ENCODE measurements at regions not wholly inside any gene's neighbourhood (a gene's known extent, or its start where the extent isn't known, plus 50 kb on each side); places are given as distances from the start of the nearest gene placed in this dataset.

DNA sequence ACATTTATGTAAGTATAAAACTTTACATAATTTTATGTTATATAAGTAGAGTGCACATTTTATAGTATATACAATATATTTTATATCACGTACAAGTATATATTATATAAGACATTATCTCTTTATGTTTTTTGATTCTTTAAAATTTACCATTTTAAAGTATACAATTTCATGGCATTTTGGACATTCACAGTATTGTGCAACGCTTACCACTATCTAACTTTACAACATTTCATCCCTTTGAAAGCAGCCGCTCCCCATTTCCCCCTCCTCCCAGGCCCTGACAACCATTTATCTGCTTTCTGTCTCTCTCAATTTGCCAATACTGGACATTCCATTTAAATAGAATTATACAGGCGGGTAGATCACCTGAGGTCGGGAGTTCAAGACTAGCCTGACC lies 512.5 kb downstream of the TSN start:
- no peak for TF ChIP-seq POLR2AphosphoS5 (IDR thresholded peaks at IDR 0.05)
- TF ChIP-seq, protein P1, sequence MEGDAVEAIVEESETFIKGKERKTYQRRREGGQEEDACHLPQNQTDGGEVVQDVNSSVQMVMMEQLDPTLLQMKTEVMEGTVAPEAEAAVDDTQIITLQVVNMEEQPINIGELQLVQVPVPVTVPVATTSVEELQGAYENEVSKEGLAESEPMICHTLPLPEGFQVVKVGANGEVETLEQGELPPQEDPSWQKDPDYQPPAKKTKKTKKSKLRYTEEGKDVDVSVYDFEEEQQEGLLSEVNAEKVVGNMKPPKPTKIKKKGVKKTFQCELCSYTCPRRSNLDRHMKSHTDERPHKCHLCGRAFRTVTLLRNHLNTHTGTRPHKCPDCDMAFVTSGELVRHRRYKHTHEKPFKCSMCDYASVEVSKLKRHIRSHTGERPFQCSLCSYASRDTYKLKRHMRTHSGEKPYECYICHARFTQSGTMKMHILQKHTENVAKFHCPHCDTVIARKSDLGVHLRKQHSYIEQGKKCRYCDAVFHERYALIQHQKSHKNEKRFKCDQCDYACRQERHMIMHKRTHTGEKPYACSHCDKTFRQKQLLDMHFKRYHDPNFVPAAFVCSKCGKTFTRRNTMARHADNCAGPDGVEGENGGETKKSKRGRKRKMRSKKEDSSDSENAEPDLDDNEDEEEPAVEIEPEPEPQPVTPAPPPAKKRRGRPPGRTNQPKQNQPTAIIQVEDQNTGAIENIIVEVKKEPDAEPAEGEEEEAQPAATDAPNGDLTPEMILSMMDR (IDR thresholded peaks at IDR 0.05), result no peak
- TF ChIP-seq EP300 (IDR thresholded peaks at IDR 0.05), result no peak
